Ishikawa (cell line): ENCODE measurements at regions not wholly inside any gene's neighbourhood (a gene's known extent, or its start where the extent isn't known, plus 50 kb on each side); places are given as distances from the start of the nearest gene placed in this dataset.

Experiments used
- CEBPB ChIP-seq: IDR thresholded peaks from 2 replicates; pipeline ENCODE4 v1.6.1; 2012
- CREB1 ChIP-seq: IDR thresholded peaks from 2 replicates; pipeline ENCODE4 v1.6.1; 2012; ENCODE audit warnings: low read depth
- EGR1 ChIP-seq: IDR thresholded peaks from 2 replicates; pipeline ENCODE4 v1.6.1; 2012
- EP300 ChIP-seq: IDR thresholded peaks from 2 replicates; pipeline ENCODE4 v1.6.1; 2012; ENCODE audit warnings: borderline replicate concordance
- FOXM1 ChIP-seq: IDR thresholded peaks from 2 replicates; pipeline ENCODE4 v1.6.1; 2012; ENCODE audit warnings: low read depth, borderline replicate concordance
- MAX ChIP-seq: IDR thresholded peaks from 2 replicates; pipeline ENCODE4 v1.6.1; 2012
- NFIC ChIP-seq: IDR thresholded peaks from 2 replicates; pipeline ENCODE4 v1.6.1; 2012
- RAD21 ChIP-seq: IDR thresholded peaks from 2 replicates; pipeline ENCODE4 v1.6.1; 2012; ENCODE audit warnings: low read depth
- REST ChIP-seq: IDR thresholded peaks from 2 replicates; pipeline ENCODE4 v1.6.1; 2012; ENCODE audit warnings: low read depth, mild to moderate bottlenecking
- TAF1 ChIP-seq: IDR thresholded peaks from 2 replicates; pipeline ENCODE4 v1.6.1; 2012; ENCODE audit warnings: low read depth, mild to moderate bottlenecking
- TCF12 ChIP-seq: IDR thresholded peaks from 2 replicates; pipeline ENCODE4 v1.6.1; 2012; ENCODE audit warnings: low read depth
- TEAD4 ChIP-seq: IDR thresholded peaks from 2 replicates; pipeline ENCODE4 v1.6.1; 2012
- USF1 ChIP-seq: IDR thresholded peaks from 2 replicates; pipeline ENCODE4 v1.6.1; 2012
- YY1 ChIP-seq: IDR thresholded peaks from 2 replicates; pipeline ENCODE4 v1.6.1; 2012; ENCODE audit warnings: low read depth
- ZBTB7A ChIP-seq: IDR thresholded peaks from 2 replicates; pipeline ENCODE4 v1.6.1; 2012; ENCODE audit warnings: low read depth

- TF ChIP-seq TEAD4 (no peak), CREB1 (no peak), EP300 (no peak), TCF12 (no peak), REST (no peak), NFIC (no peak), EGR1 (no peak), MAX (no peak), YY1 (no peak), CEBPB (no peak), ZBTB7A (no peak), RAD21 (no peak), TAF1 (no peak), USF1 (no peak), FOXM1 (no peak)
Observed at GRCh38 chr14:58774531-58774930, 136.8 kb downstream of the DACT1 start.

GRCh38 chr14:58776516-58776915 is 138.8 kb downstream of the DACT1 start:
- no peak for TF ChIP-seq FOXM1
- TF ChIP-seq CEBPB, result no peak
- no peak for TF ChIP-seq EGR1
- no peak for TF ChIP-seq EP300
- TF ChIP-seq TEAD4, result no peak
- no peak for TF ChIP-seq REST
- TF ChIP-seq NFIC, result no peak
- no peak for TF ChIP-seq CREB1
- no peak for TF ChIP-seq ZBTB7A
- TF ChIP-seq TAF1, result no peak

GRCh38 chr14:58777541-58777979 is 139.8 kb downstream of the DACT1 start:
- TF ChIP-seq FOXM1 (no peak), EGR1 (no peak), USF1 (no peak), EP300 (no peak), TAF1 (no peak), REST (no peak), CEBPB (no peak), TCF12 (no peak), NFIC (no peak), MAX (no peak), YY1 (no peak), ZBTB7A (no peak)

GRCh38 chr14:58778202-58778601 is 140.4 kb downstream of the DACT1 start:
- no peak for TF ChIP-seq CEBPB
- no peak for TF ChIP-seq EGR1
- TF ChIP-seq NFIC, result no peak
- no peak for TF ChIP-seq EP300
- TF ChIP-seq TAF1, result no peak
- TF ChIP-seq TEAD4, result no peak
- TF ChIP-seq TCF12, result no peak
- TF ChIP-seq REST, result no peak
- TF ChIP-seq MAX, result no peak
- TF ChIP-seq RAD21, result no peak
- TF ChIP-seq FOXM1, result no peak
- no peak for TF ChIP-seq YY1
- no peak for TF ChIP-seq ZBTB7A
